ENCODE measurements at regions not wholly inside any gene's neighbourhood (a gene's known extent, or its start where the extent isn't known, plus 50 kb on each side); places are given as distances from the start of the nearest gene placed in this dataset.

DNA sequence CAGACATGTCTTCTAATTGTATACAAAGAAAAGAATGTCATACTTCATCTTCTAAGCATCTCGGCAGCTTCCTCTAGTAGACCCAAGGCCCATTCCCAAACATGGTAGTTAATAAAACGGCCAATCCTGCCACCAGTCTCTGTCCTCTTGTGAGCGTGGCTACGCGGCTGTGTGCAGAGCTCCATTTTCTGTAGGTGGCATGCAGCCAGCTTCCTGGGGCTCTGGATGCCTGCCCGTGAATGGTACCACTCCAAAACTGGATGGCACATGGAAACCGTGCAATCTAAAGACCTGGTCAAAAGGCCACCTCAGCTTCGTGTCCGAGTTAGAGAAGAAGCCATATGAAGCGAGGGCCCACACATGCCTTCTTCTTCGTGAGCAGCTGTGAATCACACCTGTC, 110.7 kb downstream of the SIPA1L2 start:
- DNase-seq (ENCODE audit: low spot score) = no peak

DNA sequence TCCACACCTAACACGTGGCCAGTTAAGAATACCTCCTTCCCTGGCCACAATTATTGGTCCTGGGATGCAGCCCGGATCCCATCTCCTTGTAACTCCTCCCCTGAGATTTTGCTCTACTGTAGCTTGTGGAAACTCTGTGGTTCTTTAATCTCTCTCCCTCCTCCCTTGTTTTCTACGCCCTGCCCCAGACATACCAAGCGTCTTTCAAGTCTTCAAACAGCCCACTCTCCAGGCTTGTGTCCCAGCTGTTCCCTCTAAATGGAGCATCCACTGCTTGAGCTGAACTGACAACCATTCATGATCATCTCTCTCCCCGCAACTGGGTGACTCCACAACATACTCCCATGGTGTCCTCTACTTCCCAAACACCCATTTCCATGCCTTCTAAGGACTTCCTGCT, 111.6 kb downstream of the SIPA1L2 start:
- no peak for DNase-seq (ENCODE audit: low spot score)

DNA sequence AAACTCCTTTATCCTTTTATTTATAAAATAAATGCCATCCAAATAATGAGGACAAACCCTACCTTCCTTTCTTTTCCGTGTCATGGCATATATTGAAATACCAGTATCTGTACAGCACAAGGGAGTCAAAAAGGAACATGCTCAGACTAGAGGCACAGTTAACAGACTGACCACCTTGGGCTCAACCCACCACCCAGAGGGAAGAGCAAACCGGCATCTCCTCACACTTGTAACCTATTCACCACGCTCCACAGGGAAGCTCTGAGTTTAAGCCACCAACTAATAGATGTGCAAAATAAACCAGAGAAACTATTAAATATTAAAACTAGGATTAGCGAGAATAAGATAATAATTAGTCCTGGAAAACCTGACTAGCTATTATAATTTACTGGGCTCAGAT, 112.7 kb downstream of the SIPA1L2 start:
- no peak for DNase-seq (ENCODE audit: low spot score)

DNA sequence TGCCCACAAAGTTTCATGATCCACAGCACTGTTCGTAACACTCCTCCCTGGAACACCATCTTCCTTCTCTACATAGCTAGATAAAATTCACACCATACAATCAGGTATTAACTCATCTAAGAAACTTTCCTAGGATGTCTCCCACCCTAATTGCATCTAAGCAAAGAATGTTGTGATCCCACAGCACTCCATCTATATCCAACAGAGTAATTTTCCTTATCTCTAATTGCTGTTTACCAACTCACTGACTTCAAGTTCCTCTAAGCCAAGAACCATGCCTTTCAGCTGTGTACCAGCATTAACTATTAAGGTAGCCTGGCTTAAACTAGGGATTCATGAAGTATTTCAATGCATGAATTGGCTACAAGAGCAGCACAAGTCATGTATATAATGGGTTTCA, 114.2 kb downstream of the SIPA1L2 start:
- no peak for DNase-seq (ENCODE audit: low spot score)

DNA sequence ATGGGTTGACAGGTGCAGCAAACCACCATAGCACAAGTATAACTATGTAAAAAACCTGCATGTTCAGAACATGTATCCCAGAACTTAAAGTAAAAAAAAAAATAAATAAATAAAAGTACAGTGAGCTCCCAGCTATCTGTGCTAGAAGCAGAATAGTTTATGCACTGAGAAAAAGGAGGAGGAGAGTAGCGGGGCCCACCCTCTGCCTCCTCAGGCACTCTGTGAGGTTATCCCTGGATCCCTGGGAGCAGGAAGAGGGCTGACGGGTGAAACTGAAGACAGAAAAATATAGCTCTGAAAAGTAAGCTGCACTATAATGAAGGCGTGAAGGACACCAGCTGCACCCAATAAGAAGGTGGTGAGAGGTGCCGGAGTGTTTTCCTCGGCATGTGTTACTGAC, 117.2 kb downstream of the SIPA1L2 start:
- no peak for DNase-seq (ENCODE audit: low spot score)

DNA sequence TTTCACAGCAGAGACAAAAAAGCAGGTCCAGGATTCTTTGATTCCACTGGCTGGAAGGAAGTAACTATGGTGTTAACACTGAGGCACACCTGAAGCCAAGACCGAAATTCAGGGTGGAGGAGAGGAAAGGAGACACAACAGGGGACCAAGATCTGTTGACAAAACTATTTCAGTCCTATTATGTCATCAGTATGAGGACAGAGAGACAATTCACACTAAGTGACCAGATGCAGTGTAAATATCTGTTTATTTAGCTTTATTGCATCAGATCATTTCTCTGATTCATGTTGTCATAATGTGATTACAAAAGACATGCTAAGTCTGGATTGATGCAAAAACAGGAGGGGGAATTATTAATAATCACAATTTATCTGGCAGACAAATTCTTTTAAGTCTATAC, 118.8 kb downstream of the SIPA1L2 start:
- DNase-seq (ENCODE audit: low spot score) = no peak

DNA sequence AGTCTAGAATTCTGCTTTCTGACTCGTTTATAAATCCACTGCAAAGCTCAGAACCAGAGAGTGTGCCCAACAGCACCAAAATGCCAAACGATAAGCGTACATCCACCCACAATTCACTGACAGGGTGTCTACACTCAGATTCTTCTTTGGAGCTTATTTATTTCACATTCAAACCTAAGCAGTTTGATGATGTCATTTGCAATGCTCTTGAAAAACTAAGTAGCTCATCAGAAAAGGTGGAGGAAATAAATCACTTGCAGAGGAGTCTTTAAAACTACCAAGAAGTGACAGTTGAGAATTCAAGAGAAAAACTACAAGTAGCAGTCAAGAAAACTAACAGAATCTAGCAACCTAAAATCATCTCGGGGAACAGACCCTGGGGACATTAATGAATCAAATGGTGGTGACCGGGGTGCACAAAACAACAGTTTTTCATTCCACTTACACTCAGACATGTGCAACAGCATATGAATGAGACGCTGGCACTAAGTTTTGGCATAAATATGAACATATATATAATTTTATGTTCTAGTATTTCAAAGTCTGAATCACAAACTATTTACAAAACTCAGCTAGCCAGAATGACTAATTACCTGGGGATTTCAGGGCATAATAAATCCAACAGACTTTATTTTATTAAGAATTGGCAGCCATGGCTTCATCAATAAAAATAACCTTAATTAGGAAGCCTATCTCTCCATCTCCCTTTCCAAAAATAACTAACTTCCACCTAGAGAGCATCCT, 119.4 kb downstream of the SIPA1L2 start:
- DNase-seq (ENCODE audit: low spot score) = no peak

DNA sequence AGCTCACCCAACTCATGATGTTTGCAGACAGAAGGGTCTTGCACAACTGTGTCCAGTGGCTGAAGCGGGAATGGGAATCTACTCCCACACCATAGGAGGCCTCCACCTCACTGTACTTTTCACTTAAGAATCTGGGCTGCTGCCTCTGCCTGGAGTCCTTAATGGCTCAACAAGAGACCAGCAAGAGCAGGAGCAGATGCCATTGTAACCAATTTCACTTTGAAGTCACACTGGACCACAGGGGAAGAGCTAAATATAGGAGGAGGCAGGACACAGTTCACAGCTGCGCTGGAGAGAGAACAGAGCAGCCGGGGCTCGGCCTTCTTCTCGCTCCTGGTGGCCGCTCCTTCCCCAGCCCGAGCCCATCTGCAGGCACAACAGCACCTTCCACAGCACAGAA, 120.4 kb downstream of the SIPA1L2 start:
- no peak for DNase-seq (ENCODE audit: low spot score)

DNA sequence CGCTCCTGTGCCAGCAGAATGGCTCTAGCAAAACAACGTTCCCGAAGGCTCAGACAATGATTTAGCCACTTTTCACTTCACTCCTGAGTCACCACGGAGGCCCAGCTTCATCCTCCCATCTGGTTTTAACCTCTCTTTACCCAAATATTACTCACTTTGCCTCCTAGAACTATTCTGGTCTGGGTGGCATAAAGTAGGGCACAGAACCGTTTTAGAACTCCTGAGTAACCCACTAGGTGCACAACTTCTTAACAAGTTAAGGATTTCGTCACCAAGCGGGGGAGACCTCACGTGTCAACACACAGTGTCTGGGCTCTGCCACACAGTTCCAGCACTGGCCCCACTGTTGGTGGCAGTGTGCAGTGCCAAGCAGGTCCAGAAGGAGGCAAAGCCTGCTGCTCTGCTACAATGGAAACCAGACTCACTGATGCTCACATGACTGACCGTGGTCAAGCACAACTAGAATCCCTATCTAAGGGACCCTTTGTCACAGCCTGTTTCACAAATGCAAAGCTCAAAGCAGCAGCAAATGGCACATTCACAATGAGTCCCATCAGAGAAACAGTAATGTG, 121.7 kb downstream of the SIPA1L2 start:
- no peak for DNase-seq (ENCODE audit: low spot score)

DNA sequence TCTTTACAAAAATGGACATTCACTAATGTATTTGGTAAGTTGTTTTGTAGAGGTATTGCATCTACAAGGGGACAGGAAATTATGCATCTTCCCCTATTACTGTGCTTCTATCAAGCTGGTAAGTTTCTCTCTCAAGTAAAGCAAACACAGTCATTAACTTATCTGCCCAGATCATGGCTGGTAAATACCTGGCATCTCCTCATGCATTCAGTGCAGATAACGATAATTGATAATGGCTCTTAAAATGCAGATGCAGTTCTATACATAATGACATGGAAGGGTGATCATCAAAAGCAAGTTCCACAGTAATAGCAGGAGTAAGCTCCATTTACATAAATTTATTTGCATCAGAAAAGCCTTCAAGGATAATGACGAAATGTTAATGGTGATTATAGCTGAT, 122.4 kb downstream of the SIPA1L2 start:
- no peak for DNase-seq (ENCODE audit: low spot score)

DNA sequence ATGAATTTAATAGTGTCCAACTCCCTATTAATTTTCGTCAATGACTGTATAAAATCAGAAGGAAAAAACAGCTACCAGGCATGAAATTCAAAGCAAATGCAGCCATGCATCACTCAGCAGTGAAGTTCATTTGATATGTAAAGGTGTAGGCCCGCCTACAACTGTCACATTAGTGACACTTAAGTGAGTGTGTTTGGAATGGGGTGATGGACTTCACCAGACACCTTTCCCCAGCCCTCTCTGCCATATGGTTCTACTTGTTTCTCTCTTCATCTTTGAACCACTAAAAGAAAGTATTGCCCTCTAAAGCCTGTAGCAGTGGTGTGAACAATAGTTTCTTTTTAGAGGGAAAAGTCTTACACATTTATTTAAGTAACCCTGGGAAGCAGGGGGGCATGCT, 124.0 kb downstream of the SIPA1L2 start:
- DNase-seq (ENCODE audit: low spot score) = no peak

DNA sequence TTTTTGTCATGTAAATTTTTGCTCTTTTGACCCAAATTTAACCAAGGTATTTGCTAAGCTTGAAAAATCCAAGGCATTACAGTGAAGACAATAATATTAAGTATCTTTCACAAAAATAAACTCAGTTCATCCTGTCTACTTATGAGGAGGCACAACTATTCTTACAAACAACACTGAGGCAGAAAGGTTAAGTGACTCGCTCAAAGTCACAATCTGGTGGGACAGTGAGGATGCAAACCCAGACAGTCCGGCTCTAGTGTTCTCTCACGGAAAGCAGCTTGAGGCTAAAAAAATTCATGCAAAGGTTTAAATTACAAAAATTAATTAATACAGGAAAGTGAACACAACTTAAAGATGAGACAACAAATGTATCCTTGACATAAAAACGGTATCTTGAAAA, 125.3 kb downstream of the SIPA1L2 start:
- no peak for DNase-seq (ENCODE audit: low spot score)

DNA sequence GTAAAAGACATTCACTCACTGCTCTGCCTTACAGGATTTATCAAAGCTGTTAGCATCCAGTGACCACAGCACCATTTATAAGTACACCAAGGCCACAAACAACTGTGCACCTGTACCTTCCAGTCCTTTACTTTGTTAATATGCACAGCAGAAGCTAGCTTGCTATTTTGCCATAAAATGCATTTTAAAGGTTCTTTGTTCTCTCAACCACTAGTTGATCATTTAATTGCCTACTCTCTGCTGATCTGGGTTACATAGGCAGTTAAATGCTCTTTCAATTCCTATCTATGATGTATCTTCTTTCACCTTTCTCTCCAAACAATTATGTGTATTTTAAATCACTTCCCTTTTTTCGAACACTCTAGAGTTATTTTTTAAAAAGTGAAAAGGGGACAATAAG, 126.4 kb downstream of the SIPA1L2 start:
- DNase-seq (ENCODE audit: low spot score) = no peak

DNA sequence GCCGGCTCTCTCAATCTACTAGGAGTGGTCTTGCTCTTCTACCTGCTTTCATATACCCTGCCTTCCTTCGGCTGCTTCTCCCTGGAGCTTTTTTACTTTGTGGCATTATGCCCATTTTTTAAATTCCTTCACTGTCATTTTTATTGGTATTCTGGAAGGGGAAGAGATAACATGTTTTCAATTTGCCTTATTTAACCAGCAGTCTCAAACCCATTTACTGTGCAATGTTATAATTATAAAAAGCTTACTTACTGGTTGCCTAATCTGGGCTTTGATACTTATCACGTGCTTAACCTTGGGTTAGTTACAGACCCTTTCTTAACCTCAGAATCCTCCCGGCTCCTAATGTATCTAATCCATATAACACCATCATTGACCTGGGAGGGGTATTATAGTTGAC, 128.1 kb downstream of the SIPA1L2 start:
- DNase-seq (ENCODE audit: low spot score) = no peak

DNA sequence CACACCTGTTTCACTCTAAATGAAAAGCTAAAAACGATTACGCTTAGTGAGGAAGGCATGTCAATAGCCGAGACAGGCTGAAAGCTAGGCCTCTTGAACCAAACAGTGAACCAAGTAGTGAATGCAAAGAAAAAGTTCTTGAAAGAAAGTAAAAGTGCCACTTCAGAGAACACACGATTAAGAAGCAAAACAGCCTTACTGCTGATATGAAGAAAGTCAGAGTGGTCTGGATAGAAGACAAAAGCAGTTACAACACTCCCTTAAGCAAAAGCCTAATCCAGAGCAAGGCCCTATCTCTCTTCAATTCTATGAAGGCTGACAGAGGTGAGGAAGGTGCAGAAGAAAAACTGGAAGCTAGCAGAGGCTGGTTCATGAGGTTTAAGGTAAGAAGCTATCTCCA, 130.7 kb downstream of the SIPA1L2 start:
- DNase-seq (ENCODE audit: low spot score) = no peak

DNA sequence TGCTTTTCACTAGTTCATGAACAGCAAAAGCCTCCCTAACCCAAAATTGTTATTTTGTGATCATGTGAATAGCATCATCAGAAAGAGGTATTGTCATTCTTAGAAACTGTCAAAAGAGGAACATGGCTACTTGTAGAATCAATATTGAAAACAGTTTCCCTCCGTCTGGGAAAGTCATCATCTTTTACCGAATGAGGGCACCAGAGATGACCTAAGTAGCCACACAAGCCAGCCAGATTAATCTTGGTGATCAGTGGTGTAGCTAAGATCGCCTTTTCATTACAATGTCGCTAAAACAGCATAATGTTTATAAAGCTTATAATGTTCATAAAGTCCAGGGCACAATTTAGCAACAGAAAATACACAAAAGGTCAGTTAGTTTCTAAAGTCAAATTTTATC, 136.1 kb downstream of the SIPA1L2 start:
- no peak for DNase-seq (ENCODE audit: low spot score)

DNA sequence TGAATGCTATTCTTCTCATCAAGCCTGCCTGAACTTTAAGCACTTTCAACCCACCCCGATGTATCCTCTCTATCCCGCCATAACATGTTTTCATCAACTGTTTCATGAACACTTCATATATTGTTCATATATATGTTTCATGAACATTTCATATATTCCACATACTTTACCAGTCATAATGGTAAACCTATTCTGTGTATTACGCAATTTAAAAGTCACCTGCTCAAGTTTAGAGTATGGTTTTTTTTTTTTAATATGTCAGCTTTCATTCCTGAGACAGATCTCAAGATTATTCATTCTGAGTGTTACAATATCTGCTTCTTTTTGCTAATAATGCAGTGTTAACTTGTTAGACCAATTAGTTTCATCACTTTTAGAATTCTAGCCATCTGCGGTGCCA, 140.7 kb downstream of the SIPA1L2 start:
- no peak for DNase-seq (ENCODE audit: low spot score)

DNA sequence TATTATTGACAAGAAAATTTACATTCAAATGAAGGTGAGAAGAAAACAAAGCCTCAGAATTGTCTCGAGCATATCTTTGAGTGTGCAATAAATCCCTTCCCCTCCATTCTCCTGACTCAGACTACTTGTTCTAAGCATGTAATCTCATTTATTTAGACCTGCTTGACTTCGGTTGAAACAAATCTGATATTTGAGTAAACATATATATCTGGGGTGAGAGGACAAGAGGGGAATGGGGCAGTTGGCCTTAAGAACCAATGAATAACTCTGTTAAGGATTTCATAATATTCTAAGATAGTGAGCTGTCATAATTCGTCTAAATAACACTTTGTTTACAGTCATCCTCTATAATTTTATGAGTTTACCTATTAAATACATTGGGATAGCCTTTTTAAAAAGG, 142.7 kb downstream of the SIPA1L2 start:
- no peak for DNase-seq (ENCODE audit: low spot score)

DNA sequence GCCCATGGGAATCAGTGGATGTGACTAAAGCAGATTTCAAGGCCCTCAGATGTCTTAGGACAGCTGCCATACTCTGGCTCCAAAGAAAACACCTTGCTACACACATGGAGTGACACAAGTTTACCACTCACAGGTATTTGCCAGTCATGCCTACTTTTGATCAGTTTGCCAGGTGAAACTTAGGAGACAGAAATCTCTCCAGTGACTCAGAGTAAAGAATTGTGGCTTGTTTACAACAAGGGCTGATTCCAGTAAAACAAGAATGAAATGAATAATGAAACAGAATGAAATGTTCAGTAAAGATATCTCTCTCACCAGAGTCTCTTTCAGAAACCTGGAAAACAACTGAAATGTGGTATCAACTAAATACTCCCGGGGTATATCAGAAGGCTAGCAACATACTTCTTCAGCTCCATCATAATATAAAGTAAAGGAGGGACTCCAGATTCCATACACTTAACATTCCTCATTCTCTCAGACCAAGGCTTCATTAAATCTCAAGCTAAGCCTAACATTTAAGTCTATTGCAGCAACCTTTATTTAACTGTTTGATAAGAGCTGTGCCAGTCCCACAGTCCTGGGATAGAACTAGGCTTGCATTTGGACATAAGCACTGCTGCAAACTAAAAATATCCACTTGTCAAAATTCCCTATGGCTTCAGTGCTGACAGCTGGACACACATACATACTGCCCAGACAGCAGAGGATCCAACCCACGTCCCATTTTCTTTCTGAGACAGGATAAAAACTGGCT, 143.3 kb downstream of the SIPA1L2 start:
- no peak for DNase-seq (ENCODE audit: low spot score)

DNA sequence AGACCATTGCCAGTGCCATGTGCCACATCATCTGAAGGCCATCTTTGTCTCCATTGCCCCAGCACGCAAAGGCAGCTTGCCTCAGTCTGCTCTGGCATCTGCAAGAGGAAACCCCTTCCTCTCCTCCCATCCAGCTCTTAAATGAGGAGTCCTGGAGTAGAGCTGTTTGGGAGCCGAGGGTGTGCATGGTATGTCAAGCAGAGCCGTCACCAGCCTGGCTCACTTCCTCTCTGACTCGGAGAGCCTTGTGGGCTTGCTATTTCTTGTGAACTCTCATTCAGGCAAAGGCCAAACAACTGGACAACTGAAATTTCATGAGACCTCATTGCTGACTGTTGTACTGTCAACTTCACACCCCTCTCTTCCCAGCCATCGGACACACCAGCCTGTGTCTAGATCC, 143.9 kb downstream of the SIPA1L2 start:
- peak; percentile 22 for DNase-seq (ENCODE audit: low spot score)

DNA sequence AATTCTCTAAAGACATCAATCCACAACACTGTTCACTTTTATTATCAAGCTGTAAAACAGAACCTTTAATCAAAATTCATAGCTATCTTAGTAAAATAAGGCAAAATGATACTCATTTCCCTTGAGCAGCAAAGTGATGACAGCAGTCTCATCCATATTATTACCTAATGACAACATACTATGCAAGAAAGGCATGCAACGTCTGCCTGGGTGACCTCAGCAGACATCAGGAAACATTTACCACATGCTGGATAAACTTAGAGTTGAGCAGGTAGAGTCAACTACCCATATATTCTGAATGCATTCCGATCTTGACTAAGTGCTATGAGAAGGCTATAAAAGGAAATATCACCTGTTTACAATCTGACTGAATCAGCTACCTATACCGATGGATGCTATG, 145.1 kb downstream of the SIPA1L2 start:
- DNase-seq (ENCODE audit: low spot score) = no peak

DNA sequence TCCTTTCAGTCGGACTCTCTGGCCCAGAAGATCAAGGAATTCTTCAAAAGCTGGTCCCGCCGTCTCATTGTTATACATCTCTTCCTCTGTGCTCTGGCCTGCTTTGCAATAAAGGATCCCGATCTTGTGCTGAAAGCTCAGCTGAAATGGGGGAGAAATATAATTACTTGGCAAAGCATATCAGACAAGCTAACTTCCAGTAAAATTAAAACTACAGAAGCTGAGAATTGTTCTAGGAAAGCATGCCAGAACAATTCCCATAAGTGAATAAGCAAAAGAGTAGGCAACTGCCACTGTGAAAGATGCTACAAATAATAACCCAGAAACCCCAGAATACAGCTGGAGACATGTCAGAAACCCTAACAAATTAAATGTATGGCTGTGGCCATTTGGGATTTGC, 146.1 kb downstream of the SIPA1L2 start:
- no peak for DNase-seq (ENCODE audit: low spot score)

DNA sequence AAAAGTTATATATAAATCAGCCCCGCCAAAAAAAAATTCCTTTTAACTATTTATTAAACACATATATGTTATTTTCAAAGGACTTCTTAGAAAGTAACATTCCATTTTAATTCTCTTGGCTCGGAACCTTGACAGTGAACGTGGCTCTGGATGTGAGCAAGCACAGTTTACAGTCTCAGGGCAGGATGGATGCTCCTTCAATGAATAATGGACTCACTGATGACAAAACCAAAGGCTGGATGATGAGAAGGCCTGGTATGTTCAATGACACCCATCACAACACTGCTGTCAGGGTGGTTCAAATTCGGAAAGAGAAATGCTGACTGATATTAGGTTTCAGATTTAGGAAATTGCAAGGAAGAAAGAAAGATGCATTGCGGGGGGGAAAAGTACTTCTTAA, 148.8 kb downstream of the SIPA1L2 start:
- no peak for DNase-seq (ENCODE audit: low spot score)

DNA sequence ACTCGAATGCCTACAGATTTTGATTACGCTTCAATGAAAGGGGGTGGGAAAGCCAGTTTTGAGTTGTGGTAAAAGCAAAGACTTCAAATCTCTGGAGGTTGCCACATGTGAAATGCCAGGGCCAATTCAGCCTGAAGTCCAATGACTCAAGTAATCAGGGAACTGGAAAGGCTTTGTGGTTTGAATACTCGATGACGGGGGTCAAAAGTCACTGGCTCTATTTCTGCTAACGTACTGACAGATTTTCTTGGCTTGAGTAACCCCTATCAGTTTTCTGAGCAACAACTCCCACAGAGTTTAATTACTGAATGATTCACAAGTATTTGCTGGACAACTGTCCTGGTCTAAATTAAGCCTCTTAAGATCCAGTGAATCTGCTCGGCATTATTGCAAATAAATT, 152.2 kb downstream of the SIPA1L2 start:
- DNase-seq (ENCODE audit: low spot score) = peak; percentile 81
